A549 (cell line): ENCODE measurements at regions not wholly inside any gene's neighbourhood (a gene's known extent, or its start where the extent isn't known, plus 50 kb on each side); places are given as distances from the start of the nearest gene placed in this dataset.

ENCODE experiments used
- ATAC-seq, 2 experiments: fragments of 200-7000 bp in 1 of 2; fragments of >200 bp in 1 of 2; cut with Nextera tagmentation in 1 of 2; cut with Tn5 transposase in 1 of 2; 3 replicates each; pipeline versions ENCODE4 v1.8.0 to v1.9.1; 2018 to 2020; ENCODE audit warnings: mild to moderate bottlenecking in 1 of 2, moderate library complexity in 1 of 2
- CTCF ChIA-PET: fragments of 300-600 bp; sonication (Branson Sonifier 250); formaldehyde crosslinking; extraction: SDS; loops from one replicate; lab custom pipeline; 2021; ENCODE audit warnings: antibody characterized with exemption, inconsistent platforms; lab: Yijun Ruan, JAX
- POLR2A ChIA-PET: fragments of 350-600 bp; formaldehyde crosslinking; extraction: SDS; loops from one replicate; lab custom pipeline; 2021; ENCODE audit warnings: antibody characterized with exemption, inconsistent platforms; lab: Yijun Ruan, JAX
- DNase-seq, 2 experiments: peaks; one replicate each; pipeline versions ENCODE4 v3.0.0 to v3.0.0-alpha.2; 2011 to 2016; ENCODE audit warnings: low read depth in 1 of 2, low spot score in 1 of 2
- FAIRE-seq: peaks from 2 replicates; lab custom pipeline; 2011; peaks lifted over from hg19 to GRCh38; lab: Jason Lieb, UNC
- H3K27ac ChIP-seq, 2 experiments: fragments of >200 bp; sonication (Bioruptor Twin); formaldehyde crosslinking; 3 replicates each; pipeline ENCODE4 v1.5.1; 2016 to 2017
- H3K4me1 ChIP-seq: fragments of >200 bp; sonication (Bioruptor Twin); formaldehyde crosslinking; 3 replicates; pipeline ENCODE4 v1.6.1; 2016
- H3K4me2 ChIP-seq: fragments of >200 bp; sonication (Bioruptor Twin); formaldehyde crosslinking; 3 replicates; pipeline ENCODE4 v1.6.1; 2016
- H3K4me3 ChIP-seq: fragments of >200 bp; sonication (Bioruptor Twin); formaldehyde crosslinking; 3 replicates; pipeline ENCODE4 v1.5.1; 2016
- H3K9me3 ChIP-seq: fragments of >200 bp; sonication (Bioruptor Twin); formaldehyde crosslinking; 3 replicates; pipeline ENCODE4 v1.6.1; 2016
- CBX8 ChIP-seq: fragments of 200-600 bp; sonication (generic); IDR thresholded peaks from 2 replicates; pipeline ENCODE4 v1.6.1; 2016
- CHD2 ChIP-seq: fragments of 150-350 bp; IDR thresholded peaks from 2 replicates; pipeline ENCODE4 v1.6.1; 2014; ENCODE audit warnings: low read length; ENCODE audit not compliant: partially characterized antibody
- CHD4 ChIP-seq: fragments of 200-600 bp; sonication (generic); IDR thresholded peaks from 2 replicates; pipeline ENCODE4 v1.6.1; 2016; ENCODE audit warnings: antibody characterized with exemption, mild to moderate bottlenecking, borderline replicate concordance
- EHF ChIP-seq: fragments of 250-450 bp; sonication (Bioruptor Pico); IDR thresholded peaks from 2 replicates; pipeline ENCODE4 v1.5.0; 2020; ENCODE audit warnings: mild to moderate bottlenecking
- EHMT2 ChIP-seq: fragments of 200-600 bp; sonication (generic); IDR thresholded peaks from 2 replicates; pipeline ENCODE4 v1.6.1; 2016; ENCODE audit warnings: antibody characterized with exemption, low read depth, mild to moderate bottlenecking, moderate library complexity
- FOSB ChIP-seq: fragments of 250-450 bp; sonication (Bioruptor Pico); IDR thresholded peaks from 2 replicates; pipeline ENCODE4 v1.5.0; 2020; ENCODE audit warnings: mild to moderate bottlenecking, moderate library complexity
- FOSL2 ChIP-seq, 2 experiments: fragments of 450-650 bp in 1 of 2; fragments of >200 bp in 1 of 2; sonication (Bioruptor Twin) in 1 of 2; formaldehyde crosslinking; IDR thresholded peaks; 2 replicates each; pipeline versions ENCODE4 v1.5.0 to v1.6.1; 2016 to 2020; ENCODE audit warnings: mild to moderate bottlenecking in 1 of 2, moderate library complexity in 1 of 2
- GATA3 ChIP-seq: IDR thresholded peaks from 2 replicates; pipeline ENCODE4 v1.6.1; 2012; ENCODE audit warnings: borderline replicate concordance
- HDAC2 ChIP-seq: fragments of 200-600 bp; sonication (generic); IDR thresholded peaks from 2 replicates; pipeline ENCODE4 v1.6.1; 2016
- HOXB13 ChIP-seq: fragments of 250-450 bp; sonication (Bioruptor Pico); IDR thresholded peaks from 2 replicates; pipeline ENCODE4 v1.5.0; 2020; ENCODE audit warnings: low read depth, mild to moderate bottlenecking, moderate library complexity
- HOXB5 ChIP-seq: fragments of 250-450 bp; sonication (Bioruptor Pico); IDR thresholded peaks from 2 replicates; pipeline ENCODE4 v1.5.0; 2020; ENCODE audit warnings: mild to moderate bottlenecking, moderate library complexity
- JUNB ChIP-seq: fragments of >200 bp; sonication (Bioruptor Twin); formaldehyde crosslinking; IDR thresholded peaks from 2 replicates; pipeline ENCODE4 v1.6.1; 2016
- KDM1A ChIP-seq: fragments of 200-600 bp; sonication (generic); IDR thresholded peaks from 2 replicates; pipeline ENCODE4 v1.6.1; 2016; ENCODE audit warnings: low read depth, mild to moderate bottlenecking
- MYC ChIP-seq: IDR thresholded peaks from 2 replicates; pipeline ENCODE4 v1.6.1; 2012; ENCODE audit warnings: mild to moderate bottlenecking, inconsistent platforms, low read length, improper control_type of control experiment, borderline replicate concordance
- NPAS2 ChIP-seq: fragments of 250-450 bp; sonication (Bioruptor Pico); IDR thresholded peaks from 2 replicates; pipeline ENCODE4 v1.8.0; 2022; ENCODE audit warnings: mild to moderate bottlenecking, moderate library complexity, borderline replicate concordance
- POLR2A ChIP-seq: IDR thresholded peaks from 2 replicates; pipeline ENCODE4 v1.6.1; 2012; ENCODE audit warnings: mild to moderate bottlenecking, low read length
- POLR2AphosphoS2 ChIP-seq: conservative IDR thresholded peaks from 2 replicates; pipeline ENCODE4 v1.6.1; 2012; ENCODE audit warnings: low read length, improper control_type of control experiment, inconsistent platforms
- RFX5 ChIP-seq: fragments of 450-650 bp; IDR thresholded peaks from 2 replicates; pipeline ENCODE4 v1.7.1; 2014; ENCODE audit warnings: antibody characterized with exemption, mild to moderate bottlenecking, moderate library complexity
- SMC3 ChIP-seq: fragments of >200 bp; sonication (Bioruptor Twin); formaldehyde crosslinking; IDR thresholded peaks from 3 replicates; pipeline ENCODE4 v1.6.1; 2018; ENCODE audit warnings: inconsistent platforms
- ZSCAN20 ChIP-seq: fragments of 250-450 bp; sonication (Bioruptor Pico); IDR thresholded peaks from 2 replicates; pipeline ENCODE4 v1.8.0; 2022; ENCODE audit warnings: mild to moderate bottlenecking, moderate library complexity
- WGBS: methylation state at CpG from one replicate; pipeline ENCODE4 v1.1.6; 2017; ENCODE audit errors: missing lambda C conversion rate; 5-methylcytosine and 5-hydroxymethylcytosine counted together
- TF ChIP-seq, protein P1 (sequence below): fragments of 250-450 bp; sonication (Bioruptor Pico); IDR thresholded peaks from 2 replicates; pipeline ENCODE4 v1.5.0; 2020; ENCODE audit warnings: low read depth, mild to moderate bottlenecking, moderate library complexity
- TF ChIP-seq, protein P2 (sequence below): fragments of >200 bp; sonication (Bioruptor Twin); formaldehyde crosslinking; IDR thresholded peaks from 3 replicates; pipeline ENCODE4 v1.5.1; 2016
- TF ChIP-seq, protein P3 (sequence below): fragments of 150-350 bp; IDR thresholded peaks from 2 replicates; pipeline ENCODE4 v1.6.1; 2014; ENCODE audit warnings: low read depth, mild to moderate bottlenecking, low read length
- TF ChIP-seq, protein P4 (sequence below): fragments of 250-450 bp; sonication (Bioruptor Pico); IDR thresholded peaks from 2 replicates; pipeline ENCODE4 v1.5.0; 2021; ENCODE audit warnings: mild to moderate bottlenecking, moderate library complexity, borderline replicate concordance

DNA sequence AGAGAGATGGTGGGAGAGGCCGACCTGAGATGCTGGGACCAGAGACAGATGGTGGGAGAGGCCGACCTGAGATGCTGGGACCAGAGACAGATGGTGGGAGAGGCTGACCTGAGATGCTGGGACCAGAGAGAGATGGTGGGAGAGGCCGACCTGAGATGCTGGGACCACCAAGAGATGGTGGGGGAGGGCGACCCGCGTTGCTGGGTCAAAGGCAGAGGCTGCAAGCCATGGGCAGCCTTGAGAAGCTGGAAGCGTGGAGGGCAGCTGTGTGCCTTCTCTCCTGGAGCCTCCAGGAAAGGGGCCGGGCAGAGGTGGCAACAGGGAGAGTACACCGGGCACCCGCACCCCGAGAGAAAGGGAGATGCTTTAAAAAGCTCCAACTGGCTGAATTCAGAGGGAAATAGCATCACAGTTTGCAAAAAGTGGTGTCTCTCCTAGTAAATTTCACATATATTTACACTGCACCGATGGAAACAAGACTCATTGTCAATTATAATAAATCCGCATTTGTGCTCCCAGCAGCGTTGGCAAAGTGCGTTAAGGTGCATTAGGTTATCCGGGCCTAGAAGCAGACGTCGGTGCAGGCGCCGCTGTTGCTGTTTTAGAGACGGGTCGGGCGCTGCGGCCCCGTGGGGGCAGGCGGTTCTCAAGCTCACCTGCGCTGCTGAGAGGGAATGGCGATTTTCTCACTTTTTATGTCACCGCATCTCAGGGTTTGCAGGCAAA is 132.4 kb downstream of the DLL1 start:
- no peak overlapping the region for H3K4me3 ChIP-seq
- H3K9me3 ChIP-seq: no peaks in the 10 kb centered on the region
- ATAC-seq: no peak
- WGBS: 83% methylated on average over 26 of the region's 29 CpGs
- no peak overlapping the region for H3K27ac ChIP-seq
- TF ChIP-seq ZSCAN20 (CRISPR knock-in tag): no peak
- TF ChIP-seq EHMT2: no peak
- TF ChIP-seq POLR2AphosphoS2: no peak
- TF ChIP-seq MYC: no peak
- no peak for TF ChIP-seq RFX5
- CTCF ChIA-PET: no interaction called here
- H3K4me2 ChIP-seq: no peak overlapping the region
- no peak for FAIRE-seq
- POLR2A ChIA-PET: no interaction called here
- no peak for DNase-seq
- H3K4me1 ChIP-seq: peaks cover under 1% of the 10 kb centered on the region; the same call in 2 of the 3 replicates

DNA sequence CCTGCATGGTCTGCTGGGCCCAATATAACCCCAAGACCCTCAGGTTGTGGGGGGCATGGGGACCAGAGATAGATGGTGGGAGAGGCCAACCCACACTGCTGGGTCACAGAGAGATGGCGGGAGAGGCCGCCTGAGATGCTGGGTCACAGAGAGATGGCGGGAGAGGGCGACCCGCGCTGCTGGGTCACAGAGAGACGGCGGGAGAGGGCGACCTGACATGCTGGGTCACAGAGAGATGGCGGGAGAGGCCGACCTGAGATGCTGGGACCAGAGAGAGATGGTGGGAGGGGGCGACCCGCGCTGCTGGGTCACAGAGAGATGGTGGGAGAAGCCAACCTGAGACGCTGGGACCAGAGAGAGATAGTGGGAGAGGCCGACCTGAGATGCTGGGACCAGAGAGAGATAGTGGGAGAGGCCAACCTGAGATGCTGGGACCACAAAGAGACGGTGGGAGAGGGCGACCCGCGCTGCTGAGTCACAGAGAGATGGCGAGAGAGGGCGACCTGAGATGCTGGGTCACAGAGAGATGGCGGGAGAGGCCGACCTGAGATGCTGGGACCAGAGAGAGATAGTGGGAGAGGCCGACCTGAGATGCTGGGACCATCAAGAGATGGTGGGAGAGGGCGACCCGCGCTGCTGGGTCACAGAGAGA is 133.2 kb downstream of the DLL1 start:
- FAIRE-seq (no peak), DNase-seq (no peak), ATAC-seq (no peak)
- Histone ChIP-seq H3K4me2 (no peak overlapping the region), H3K9me3 (no peaks in the 10 kb centered on the region), H3K4me1 (peaks cover 8% of the 10 kb centered on the region; the same call in 2 of the 3 replicates), H3K27ac (no peak overlapping the region), H3K4me3 (no peak overlapping the region)
- TF ChIP-seq, protein P1, sequence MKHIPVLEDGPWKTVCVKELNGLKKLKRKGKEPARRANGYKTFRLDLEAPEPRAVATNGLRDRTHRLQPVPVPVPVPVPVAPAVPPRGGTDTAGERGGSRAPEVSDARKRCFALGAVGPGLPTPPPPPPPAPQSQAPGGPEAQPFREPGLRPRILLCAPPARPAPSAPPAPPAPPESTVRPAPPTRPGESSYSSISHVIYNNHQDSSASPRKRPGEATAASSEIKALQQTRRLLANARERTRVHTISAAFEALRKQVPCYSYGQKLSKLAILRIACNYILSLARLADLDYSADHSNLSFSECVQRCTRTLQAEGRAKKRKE (CRISPR knock-in tag): no peak
- no peak for TF ChIP-seq CBX8
- no peak for TF ChIP-seq FOSL2 (IDR thresholded peaks at IDR 0.05)
- no peak for TF ChIP-seq FOSL2 (CRISPR knock-in tag; IDR thresholded peaks at IDR 0.05)
- TF ChIP-seq HOXB13 (CRISPR knock-in tag): no peak
- TF ChIP-seq CHD4: no peak
- no peak for TF ChIP-seq EHF (CRISPR knock-in tag)
- no peak for TF ChIP-seq JUNB
- ChIA-PET CTCF (no interaction called here), POLR2A (no interaction called here)
- WGBS: 70% methylated on average over 28 of the region's 28 CpGs

DNA sequence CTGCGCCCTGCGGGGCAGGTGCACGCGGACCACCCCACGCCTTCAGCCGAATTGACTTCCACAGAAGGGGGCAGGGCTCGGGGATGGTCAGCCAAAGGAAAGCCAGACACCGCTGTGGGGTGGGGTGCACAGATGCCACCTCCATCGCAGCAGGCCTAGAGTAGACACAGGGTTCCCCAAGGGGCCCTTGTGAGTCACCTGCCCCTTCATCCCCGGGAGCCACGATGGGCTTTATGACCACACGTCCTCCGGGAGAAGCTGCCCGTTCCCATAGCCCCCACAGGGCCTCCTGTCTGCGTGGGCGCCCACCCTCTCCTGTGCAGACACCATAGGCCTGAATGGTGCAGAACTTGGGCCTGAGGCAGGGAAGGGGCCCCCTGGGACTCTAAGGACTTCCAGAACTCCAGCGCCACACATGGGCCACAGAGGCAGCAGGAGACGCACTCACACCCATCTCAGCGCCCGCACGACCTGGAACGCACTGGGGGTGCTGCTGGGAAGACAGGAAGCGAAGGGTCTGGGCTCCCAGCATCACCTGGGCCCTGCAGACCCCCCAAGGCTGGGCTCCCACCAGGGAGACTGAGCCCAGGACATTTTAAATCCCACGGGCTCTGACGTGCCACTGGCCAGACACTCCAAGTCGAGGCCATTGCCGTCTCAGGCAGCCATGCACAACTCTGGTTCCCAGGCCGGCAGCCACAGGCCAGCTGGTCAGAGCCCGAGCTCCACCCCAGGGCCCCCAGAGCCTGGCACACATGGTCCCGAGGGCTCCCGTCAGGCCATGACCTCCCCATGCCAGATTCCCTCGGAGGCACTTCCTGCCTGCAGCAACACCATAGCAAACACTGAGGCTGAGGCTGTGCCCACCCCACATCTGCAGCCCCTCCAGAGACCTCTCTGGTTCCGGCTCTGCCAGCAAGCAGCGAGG is 134.2 kb downstream of the DLL1 start:
- H3K4me1 ChIP-seq: peaks cover 9% of the 10 kb centered on the region; the same call in 2 of the 3 replicates
- ATAC-seq (no peak), DNase-seq (no peak), FAIRE-seq (no peak)
- POLR2A ChIA-PET: no interaction called here
- no peaks in the 10 kb centered on the region for H3K9me3 ChIP-seq
- H3K4me3 ChIP-seq: no peak overlapping the region
- CTCF ChIA-PET: no interaction called here
- H3K4me2 ChIP-seq: no peak overlapping the region
- TF ChIP-seq, protein P1 (CRISPR knock-in tag): no peak
- TF ChIP-seq FOSB (no peak), HDAC2 (no peak), POLR2A (no peak), SMC3 (no peak), NPAS2 (CRISPR knock-in tag) (no peak), CHD2 (no peak), POLR2AphosphoS2 (no peak), ZSCAN20 (CRISPR knock-in tag) (no peak), GATA3 (no peak), KDM1A (no peak), CBX8 (no peak), HOXB5 (CRISPR knock-in tag) (no peak), EHF (CRISPR knock-in tag) (no peak)
- TF ChIP-seq, protein P2, sequence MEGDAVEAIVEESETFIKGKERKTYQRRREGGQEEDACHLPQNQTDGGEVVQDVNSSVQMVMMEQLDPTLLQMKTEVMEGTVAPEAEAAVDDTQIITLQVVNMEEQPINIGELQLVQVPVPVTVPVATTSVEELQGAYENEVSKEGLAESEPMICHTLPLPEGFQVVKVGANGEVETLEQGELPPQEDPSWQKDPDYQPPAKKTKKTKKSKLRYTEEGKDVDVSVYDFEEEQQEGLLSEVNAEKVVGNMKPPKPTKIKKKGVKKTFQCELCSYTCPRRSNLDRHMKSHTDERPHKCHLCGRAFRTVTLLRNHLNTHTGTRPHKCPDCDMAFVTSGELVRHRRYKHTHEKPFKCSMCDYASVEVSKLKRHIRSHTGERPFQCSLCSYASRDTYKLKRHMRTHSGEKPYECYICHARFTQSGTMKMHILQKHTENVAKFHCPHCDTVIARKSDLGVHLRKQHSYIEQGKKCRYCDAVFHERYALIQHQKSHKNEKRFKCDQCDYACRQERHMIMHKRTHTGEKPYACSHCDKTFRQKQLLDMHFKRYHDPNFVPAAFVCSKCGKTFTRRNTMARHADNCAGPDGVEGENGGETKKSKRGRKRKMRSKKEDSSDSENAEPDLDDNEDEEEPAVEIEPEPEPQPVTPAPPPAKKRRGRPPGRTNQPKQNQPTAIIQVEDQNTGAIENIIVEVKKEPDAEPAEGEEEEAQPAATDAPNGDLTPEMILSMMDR: no peak
- TF ChIP-seq, protein P3, sequence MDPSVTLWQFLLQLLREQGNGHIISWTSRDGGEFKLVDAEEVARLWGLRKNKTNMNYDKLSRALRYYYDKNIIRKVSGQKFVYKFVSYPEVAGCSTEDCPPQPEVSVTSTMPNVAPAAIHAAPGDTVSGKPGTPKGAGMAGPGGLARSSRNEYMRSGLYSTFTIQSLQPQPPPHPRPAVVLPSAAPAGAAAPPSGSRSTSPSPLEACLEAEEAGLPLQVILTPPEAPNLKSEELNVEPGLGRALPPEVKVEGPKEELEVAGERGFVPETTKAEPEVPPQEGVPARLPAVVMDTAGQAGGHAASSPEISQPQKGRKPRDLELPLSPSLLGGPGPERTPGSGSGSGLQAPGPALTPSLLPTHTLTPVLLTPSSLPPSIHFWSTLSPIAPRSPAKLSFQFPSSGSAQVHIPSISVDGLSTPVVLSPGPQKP: no peak
- TF ChIP-seq, protein P4, sequence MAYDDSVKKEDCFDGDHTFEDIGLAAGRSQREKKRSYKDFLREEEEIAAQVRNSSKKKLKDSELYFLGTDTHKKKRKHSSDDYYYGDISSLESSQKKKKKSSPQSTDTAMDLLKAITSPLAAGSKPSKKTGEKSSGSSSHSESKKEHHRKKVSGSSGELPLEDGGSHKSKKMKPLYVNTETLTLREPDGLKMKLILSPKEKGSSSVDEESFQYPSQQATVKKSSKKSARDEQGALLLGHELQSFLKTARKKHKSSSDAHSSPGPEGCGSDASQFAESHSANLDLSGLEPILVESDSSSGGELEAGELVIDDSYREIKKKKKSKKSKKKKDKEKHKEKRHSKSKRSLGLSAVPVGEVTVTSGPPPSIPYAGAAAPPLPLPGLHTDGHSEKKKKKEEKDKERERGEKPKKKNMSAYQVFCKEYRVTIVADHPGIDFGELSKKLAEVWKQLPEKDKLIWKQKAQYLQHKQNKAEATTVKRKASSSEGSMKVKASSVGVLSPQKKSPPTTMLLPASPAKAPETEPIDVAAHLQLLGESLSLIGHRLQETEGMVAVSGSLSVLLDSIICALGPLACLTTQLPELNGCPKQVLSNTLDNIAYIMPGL (CRISPR knock-in tag): no peak
- WGBS: 58% methylated on average over 11 of the region's 34 CpGs
- H3K27ac ChIP-seq: no peak overlapping the region
